HepG2 (cell line): ENCODE measurements at regions not wholly inside any gene's neighbourhood (a gene's known extent, or its start where the extent isn't known, plus 50 kb on each side); places are given as distances from the start of the nearest gene placed in this dataset.

Source experiments
- CTCF ChIP-seq: sonication (generic); formaldehyde crosslinking; IDR thresholded peaks from 2 replicates; pipeline ENCODE4 v1.5.0; 2020; ENCODE audit warnings: mild to moderate bottlenecking, missing genetic modification reagents, moderate library complexity
- DPF2 ChIP-seq: sonication (generic); formaldehyde crosslinking; IDR thresholded peaks from 2 replicates; pipeline ENCODE4 v1.4.0; 2020; ENCODE audit warnings: mild to moderate bottlenecking, low read depth, missing genetic modification reagents, borderline replicate concordance
- EZH2 ChIP-seq: conservative IDR thresholded peaks from 2 replicates; pipeline ENCODE4 v1.6.1; 2012; ENCODE audit warnings: mild to moderate bottlenecking, low read depth, low read length, moderate library complexity
- GTF2F1 ChIP-seq: fragments of 150-350 bp; IDR thresholded peaks from 2 replicates; pipeline ENCODE4 v1.6.1; 2014; ENCODE audit warnings: low read length
- JUND ChIP-seq: sonication (generic); formaldehyde crosslinking; IDR thresholded peaks from 2 replicates; pipeline ENCODE4 v1.8.0; 2022; ENCODE audit warnings: mild to moderate bottlenecking, missing genetic modification reagents
- KDM5A ChIP-seq: fragments of 200-600 bp; sonication (generic); IDR thresholded peaks from 2 replicates; pipeline ENCODE4 v1.7.0; 2018; ENCODE audit warnings: antibody characterized with exemption, mild to moderate bottlenecking, low read length, borderline replicate concordance
- KLF6 ChIP-seq: IDR thresholded peaks from 2 replicates; pipeline ENCODE4 v1.8.0; 2016; ENCODE audit warnings: missing biosample characterization, missing genetic modification reagents
- KMT2A ChIP-seq: sonication (generic); formaldehyde crosslinking; IDR thresholded peaks from 2 replicates; pipeline ENCODE4 v1.4.0; 2020; ENCODE audit warnings: missing genetic modification reagents
- RBAK ChIP-seq: sonication (generic); formaldehyde crosslinking; IDR thresholded peaks from 2 replicates; pipeline ENCODE4 v1.5.1; 2020; ENCODE audit warnings: mild to moderate bottlenecking, missing genetic modification reagents
- ZNF512B ChIP-seq: sonication (generic); formaldehyde crosslinking; IDR thresholded peaks from 2 replicates; pipeline ENCODE4 v1.5.1; 2020; ENCODE audit warnings: missing genetic modification reagents, mild to moderate bottlenecking, borderline replicate concordance
- ZNF770 ChIP-seq: sonication (generic); formaldehyde crosslinking; IDR thresholded peaks from 2 replicates; pipeline ENCODE4 v1.5.0; 2020; ENCODE audit warnings: mild to moderate bottlenecking, missing genetic modification reagents
- ZNF841 ChIP-seq: sonication (generic); formaldehyde crosslinking; IDR thresholded peaks from 2 replicates; pipeline ENCODE4 v1.8.1; 2023; ENCODE audit warnings: missing genetic modification reagents, borderline replicate concordance

- TF ChIP-seq KMT2A (no peak), EZH2 (no peak), ZNF770 (no peak), ZNF841 (CRISPR knock-in tag) (no peak), DPF2 (CRISPR knock-in tag) (no peak), RBAK (CRISPR knock-in tag) (no peak), ZNF512B (no peak), KDM5A (no peak), CTCF (no peak), JUND (CRISPR knock-in tag) (no peak), KLF6 (CRISPR knock-in tag) (no peak), GTF2F1 (no peak)
Measured at GRCh38 chr1:189550498-189550897, 927.2 kb downstream of the BRINP3 start.
